ENCODE measurements at regions not wholly inside any gene's neighbourhood (a gene's known extent, or its start where the extent isn't known, plus 50 kb on each side); places are given as distances from the start of the nearest gene placed in this dataset.

GRCh38 chr4:74537459-74537858, 92.5 kb downstream of the AREG start:
- H3K36me3 ChIP-seq = no peaks in the 10 kb centered on the region
- no peak overlapping the region for H3K27ac ChIP-seq
- no peak for DNase-seq (ENCODE audit: extremely low spot score in 2 of 2)
- no peaks in the 10 kb centered on the region for H3K9me3 ChIP-seq
- no peaks in the 10 kb centered on the region for H3K27me3 ChIP-seq
- H3K4me3 ChIP-seq = no peak overlapping the region
- intact Hi-C loops (cut with DNase I) = no loop called here
- no peaks in the 10 kb centered on the region for H3K4me1 ChIP-seq
- TF ChIP-seq POLR2A (IDR thresholded peaks at IDR 0.05) (no peak), CTCF (IDR thresholded peaks at IDR 0.05) (no peak), POLR2AphosphoS5 (IDR thresholded peaks at IDR 0.05; ENCODE audit: insufficient read depth in 1 of 2, low read depth in 1 of 2) (no peak)

- H3K4me3 ChIP-seq = no peak overlapping the region
- intact Hi-C loops (cut with DNase I) = no loop called here
- no peak for DNase-seq (ENCODE audit: extremely low spot score in 2 of 2)
- H3K4me1 ChIP-seq = no peaks in the 10 kb centered on the region
- no peaks in the 10 kb centered on the region for H3K27me3 ChIP-seq
- no peaks in the 10 kb centered on the region for H3K36me3 ChIP-seq
- no peaks in the 10 kb centered on the region for H3K9me3 ChIP-seq
- TF ChIP-seq POLR2A (IDR thresholded peaks at IDR 0.05) (no peak), POLR2AphosphoS5 (IDR thresholded peaks at IDR 0.05; ENCODE audit: insufficient read depth in 1 of 2, low read depth in 1 of 2) (no peak), CTCF (IDR thresholded peaks at IDR 0.05) (no peak)
- H3K27ac ChIP-seq = no peak overlapping the region
Observed at GRCh38 chr4:74539044-74539790, 94.3 kb downstream of the AREG start.

- intact Hi-C loops (cut with DNase I) = no loop called here
- no peak overlapping the region for H3K4me3 ChIP-seq
- no peaks in the 10 kb centered on the region for H3K36me3 ChIP-seq
- DNase-seq (ENCODE audit: extremely low spot score in 2 of 2) = no peak
- TF ChIP-seq POLR2A (IDR thresholded peaks at IDR 0.05) (no peak), POLR2AphosphoS5 (IDR thresholded peaks at IDR 0.05; ENCODE audit: insufficient read depth in 1 of 2, low read depth in 1 of 2) (no peak), CTCF (IDR thresholded peaks at IDR 0.05) (no peak)
- H3K4me1 ChIP-seq = no peaks in the 10 kb centered on the region
- H3K9me3 ChIP-seq = no peaks in the 10 kb centered on the region
- no peaks in the 10 kb centered on the region for H3K27me3 ChIP-seq
- no peak overlapping the region for H3K27ac ChIP-seq
Observed at GRCh38 chr4:74540193-74540592, 95.3 kb downstream of the AREG start.

GRCh38 chr4:74541667-74542066, 96.7 kb downstream of the AREG start:
- Histone ChIP-seq H3K36me3 (no peaks in the 10 kb centered on the region), H3K9me3 (no peaks in the 10 kb centered on the region), H3K27me3 (no peaks in the 10 kb centered on the region), H3K27ac (no peak overlapping the region), H3K4me1 (no peaks in the 10 kb centered on the region), H3K4me3 (no peak overlapping the region)
- intact Hi-C loops (cut with DNase I) = no loop called here
- TF ChIP-seq CTCF (IDR thresholded peaks at IDR 0.05) (no peak), POLR2AphosphoS5 (IDR thresholded peaks at IDR 0.05; ENCODE audit: insufficient read depth in 1 of 2, low read depth in 1 of 2) (no peak), POLR2A (IDR thresholded peaks at IDR 0.05) (no peak)
- DNase-seq (ENCODE audit: extremely low spot score in 2 of 2) = no peak

- H3K4me1 ChIP-seq = no peaks in the 10 kb centered on the region
- no peak overlapping the region for H3K27ac ChIP-seq
- TF ChIP-seq CTCF (IDR thresholded peaks at IDR 0.05) (no peak), POLR2A (IDR thresholded peaks at IDR 0.05) (no peak), POLR2AphosphoS5 (IDR thresholded peaks at IDR 0.05; ENCODE audit: insufficient read depth in 1 of 2, low read depth in 1 of 2) (no peak)
- H3K36me3 ChIP-seq = no peaks in the 10 kb centered on the region
- no peak overlapping the region for H3K4me3 ChIP-seq
- intact Hi-C loops (cut with DNase I) = no loop called here
- H3K9me3 ChIP-seq = no peaks in the 10 kb centered on the region
- no peak for DNase-seq (ENCODE audit: extremely low spot score in 2 of 2)
- H3K27me3 ChIP-seq = no peaks in the 10 kb centered on the region
Observed at GRCh38 chr4:74543231-74543781, 98.4 kb downstream of the AREG start.
